GM12878 (cell line): ENCODE measurements at regions not wholly inside any gene's neighbourhood (a gene's known extent, or its start where the extent isn't known, plus 50 kb on each side); places are given as distances from the start of the nearest gene placed in this dataset.
"Not testable (repeated sequence)": the region's sequence is repeated elsewhere in the genome, so short reads cannot be mapped to it uniquely, and the experiment has no call there.

Source experiments
- ATAC-seq: fragments of 200-7000 bp; cut with Tn5 transposase; 3 replicates; pipeline ENCODE4 v1.9.1; 2020; ENCODE audit warnings: mild to moderate bottlenecking, moderate library complexity
- BruUV-seq: library from RNA; stranded (reverse); fragments of 400-500 nt; replicated peaks from 2 replicates; lab custom pipeline; 2021; lab: Mats Ljungman, UMichigan
- CTCF ChIA-PET: fragments of 300-600 bp; sonication (Branson Sonifier 250); formaldehyde crosslinking; extraction: SDS; loops from one replicate; lab custom pipeline; 2021; ENCODE audit warnings: inconsistent platforms; lab: Yijun Ruan, JAX
- POLR2A ChIA-PET: fragments of 350-600 bp; formaldehyde crosslinking; extraction: SDS; loops from one replicate; lab custom pipeline; 2021; ENCODE audit warnings: inconsistent platforms; lab: Charles Lee
- RAD21 ChIA-PET: fragments of 300-600 bp; sonication (Branson Sonifier 250); formaldehyde crosslinking; loops from one replicate; lab custom pipeline; 2023; ENCODE audit warnings: antibody characterized with exemption; ENCODE audit not compliant: unreplicated experiment; lab: Charles Lee
- SMC1A ChIA-PET: fragments of 300-600 bp; sonication (Branson Sonifier 250); formaldehyde crosslinking; loops from one replicate; lab custom pipeline; 2023; ENCODE audit not compliant: unreplicated experiment, uncharacterized antibody; lab: Charles Lee
- DNase-seq: peaks from one replicate; pipeline ENCODE4 v3.0.0-alpha.2; 2011; ENCODE audit warnings: low read depth, low spot score
- FAIRE-seq: peaks from 3 replicates; lab custom pipeline; 2011; peaks lifted over from hg19 to GRCh38; lab: Jason Lieb, UNC
- H2AFZ ChIP-seq: 2 replicates; pipeline ENCODE4 v1.6.0; 2011; ENCODE audit warnings: low read depth, low read length, control low read depth; ENCODE audit not compliant: control insufficient read depth
- H3K27ac ChIP-seq: 2 replicates; pipeline ENCODE4 v1.5.1; 2011; ENCODE audit warnings: control low read depth; ENCODE audit not compliant: control insufficient read depth, insufficient read depth
- H3K27me3 ChIP-seq, 2 experiments: replicated peaks in 1 of 2; 2 replicates each; pipeline versions ENCODE4 v1.6.0 to v1.6.1; 2011; ENCODE audit warnings: low read length in 1 of 2; ENCODE audit not compliant: control insufficient read depth in 2 of 2, insufficient read depth in 2 of 2
- H3K36me3 ChIP-seq, 2 experiments: 2 replicates each; pipeline ENCODE4 v1.5.1; 2011; ENCODE audit warnings: low read length in 1 of 2; ENCODE audit not compliant: control insufficient read depth in 2 of 2, insufficient read depth in 2 of 2
- H3K4me1 ChIP-seq: 2 replicates; pipeline ENCODE4 v1.6.1; 2011; ENCODE audit warnings: mild to moderate bottlenecking, low read length, moderate library complexity, mixed read lengths; ENCODE audit not compliant: control insufficient read depth, insufficient read depth
- H3K4me2 ChIP-seq: 2 replicates; pipeline ENCODE4 v1.6.0; 2011; ENCODE audit warnings: control low read depth; ENCODE audit not compliant: control insufficient read depth, insufficient read depth
- H3K4me3 ChIP-seq: fragments of 200-600 bp; sonication (generic); 2 replicates; pipeline ENCODE4 v1.5.1; 2016
- H3K79me2 ChIP-seq: 2 replicates; pipeline ENCODE4 v1.6.0; 2011; ENCODE audit warnings: low read length; ENCODE audit not compliant: control insufficient read depth, insufficient read depth
- H3K9ac ChIP-seq: 2 replicates; pipeline ENCODE4 v1.8.0; 2011; ENCODE audit warnings: low read length, control low read depth, mixed read lengths; ENCODE audit not compliant: control insufficient read depth, insufficient read depth
- H3K9me3 ChIP-seq: replicated peaks from 3 replicates; pipeline ENCODE4 v1.5.1; 2011; ENCODE audit warnings: mild to moderate bottlenecking, low read length; ENCODE audit not compliant: control insufficient read depth, insufficient read depth
- H4K20me1 ChIP-seq: 2 replicates; pipeline ENCODE4 v1.6.0; 2011; ENCODE audit not compliant: control insufficient read depth, insufficient read depth
- WGBS: methylation state at CpG from one replicate; pipeline ENCODE4 v1.1.6; 2016; ENCODE audit warnings: low lambda C conversion rate; ENCODE audit not compliant: insufficient replicate concordance, insufficient coverage; ENCODE audit errors: missing lambda C conversion rate; 5-methylcytosine and 5-hydroxymethylcytosine counted together
- in situ Hi-C: fragments of 300-500 bp; cut with MboI; formaldehyde crosslinking; loops from 9 replicates; pipeline ENCODE4 v1.14.3; 2018; ENCODE audit warnings: mixed read lengths
- intact Hi-C: fragments of 100-400 bp; cut with micrococcal nuclease; formaldehyde crosslinking; loops from one replicate; pipeline ENCODE4 v1.14.2; 2022; ENCODE audit not compliant: unreplicated experiment

GRCh38 chr2:113567481-113567849, 59.6 kb upstream of the RABL2A start:
- H3K36me3 ChIP-seq, H2AFZ ChIP-seq, H3K4me1 ChIP-seq, RAD21 ChIA-PET, FAIRE-seq, CTCF ChIA-PET, SMC1A ChIA-PET, H3K4me2 ChIP-seq, DNase-seq, H3K27ac ChIP-seq, H3K27me3 ChIP-seq, H3K9ac ChIP-seq, in situ Hi-C loops, BruUV-seq, intact Hi-C loops, POLR2A ChIA-PET, H3K4me3 ChIP-seq, H3K79me2 ChIP-seq, H4K20me1 ChIP-seq, H3K9me3 ChIP-seq, ATAC-seq: not testable (repeated sequence)
- WGBS, result 17% methylated on average over 3 of the region's 3 CpGs

- WGBS, result 75% methylated on average over 14 of the region's 14 CpGs
- CTCF ChIA-PET, FAIRE-seq, H3K36me3 ChIP-seq, H2AFZ ChIP-seq, ATAC-seq, intact Hi-C loops, H3K4me1 ChIP-seq, POLR2A ChIA-PET, BruUV-seq, H3K27me3 ChIP-seq, RAD21 ChIA-PET, H3K9me3 ChIP-seq, H3K9ac ChIP-seq, DNase-seq, SMC1A ChIA-PET, in situ Hi-C loops, H3K27ac ChIP-seq, H3K4me3 ChIP-seq, H4K20me1 ChIP-seq, H3K4me2 ChIP-seq, H3K79me2 ChIP-seq: not testable (repeated sequence)
Measured at GRCh38 chr2:113568231-113568630, 58.8 kb upstream of the RABL2A start.

- 56% methylated on average over 2 of the region's 2 CpGs for WGBS
- intact Hi-C loops, in situ Hi-C loops, H3K79me2 ChIP-seq, H4K20me1 ChIP-seq, H3K4me1 ChIP-seq, H3K27ac ChIP-seq, H3K9me3 ChIP-seq, H3K4me3 ChIP-seq, H3K9ac ChIP-seq, DNase-seq, FAIRE-seq, RAD21 ChIA-PET, CTCF ChIA-PET, H2AFZ ChIP-seq, H3K27me3 ChIP-seq, ATAC-seq, SMC1A ChIA-PET, H3K4me2 ChIP-seq, BruUV-seq, H3K36me3 ChIP-seq: not testable (repeated sequence)
- POLR2A ChIA-PET, result interaction anchor here (0.6 kb wide), 1 partner anchor 774 kb away, joined by 3 read pairs; no protein-coding TSS in a partner anchor
Measured at GRCh38 chr2:113570082-113570481, 57.0 kb upstream of the RABL2A start.

GRCh38 chr2:113570509-113571009, 56.5 kb upstream of the RABL2A start:
- BruUV-seq, SMC1A ChIA-PET, POLR2A ChIA-PET, H3K4me1 ChIP-seq, in situ Hi-C loops, CTCF ChIA-PET, H3K27me3 ChIP-seq, H4K20me1 ChIP-seq, H3K36me3 ChIP-seq, H3K4me3 ChIP-seq, intact Hi-C loops, H3K79me2 ChIP-seq, ATAC-seq, DNase-seq, H3K27ac ChIP-seq, H3K9me3 ChIP-seq, FAIRE-seq, RAD21 ChIA-PET, H3K4me2 ChIP-seq, H3K9ac ChIP-seq, H2AFZ ChIP-seq: not testable (repeated sequence)
- WGBS, result 5% methylated on average over 3 of the region's 3 CpGs
